ENCODE measurements at regions not wholly inside any gene's neighbourhood (a gene's known extent, or its start where the extent isn't known, plus 50 kb on each side); places are given as distances from the start of the nearest gene placed in this dataset.
"Not testable (repeated sequence)": the region's sequence is repeated elsewhere in the genome, so short reads cannot be mapped to it uniquely, and the experiment has no call there.

GRCh38 chrX:825991-826390 is 195.4 kb downstream of the SHOX start:
- H3K27me3 ChIP-seq (ENCODE audit: insufficient read depth, low read length), result no peaks in the 10 kb centered on the region
- H3K27ac ChIP-seq (ENCODE audit: low read length), result no peak overlapping the region
- peaks cover 7% of the 10 kb centered on the region for H3K9me3 ChIP-seq (ENCODE audit: insufficient read depth, low read depth, low read length)
- H3K9ac ChIP-seq (ENCODE audit: low read depth, low read length), result no peak overlapping the region
- no peaks in the 10 kb centered on the region for H3K36me3 ChIP-seq (ENCODE audit: insufficient read depth, low read depth, low read length)
- H3K4me3 ChIP-seq (ENCODE audit: low read length), result no peak overlapping the region
- peaks cover 4% of the 10 kb centered on the region; the same call in 1 of the 2 replicates for H3K4me1 ChIP-seq (ENCODE audit: insufficient read depth, low read length)

GRCh38 chrX:823073-823472 is 192.5 kb downstream of the SHOX start:
- H3K4me1 ChIP-seq (ENCODE audit: insufficient read depth, low read length); H3K9me3 ChIP-seq (ENCODE audit: insufficient read depth, low read depth, low read length); H3K9ac ChIP-seq (ENCODE audit: low read depth, low read length); H3K27me3 ChIP-seq (ENCODE audit: insufficient read depth, low read length); H3K4me3 ChIP-seq (ENCODE audit: low read length); H3K36me3 ChIP-seq (ENCODE audit: insufficient read depth, low read depth, low read length); H3K27ac ChIP-seq (ENCODE audit: low read length): not testable (repeated sequence)

GRCh38 chrX:821327-822107 is 190.9 kb downstream of the SHOX start:
- Histone ChIP-seq H3K9me3 (ENCODE audit: insufficient read depth, low read depth, low read length) (peaks cover 3% of the 10 kb centered on the region), H3K4me1 (ENCODE audit: insufficient read depth, low read length) (no peaks in the 10 kb centered on the region), H3K27me3 (ENCODE audit: insufficient read depth, low read length) (no peaks in the 10 kb centered on the region), H3K4me3 (ENCODE audit: low read length) (no peak overlapping the region), H3K9ac (ENCODE audit: low read depth, low read length) (no peak overlapping the region), H3K36me3 (ENCODE audit: insufficient read depth, low read depth, low read length) (no peaks in the 10 kb centered on the region), H3K27ac (ENCODE audit: low read length) (no peak overlapping the region)

- Histone ChIP-seq H3K4me1 (ENCODE audit: insufficient read depth, low read length) (no peaks in the 10 kb centered on the region), H3K9ac (ENCODE audit: low read depth, low read length) (no peak overlapping the region), H3K27me3 (ENCODE audit: insufficient read depth, low read length) (no peaks in the 10 kb centered on the region), H3K4me3 (ENCODE audit: low read length) (no peak overlapping the region), H3K36me3 (ENCODE audit: insufficient read depth, low read depth, low read length) (no peaks in the 10 kb centered on the region), H3K9me3 (ENCODE audit: insufficient read depth, low read depth, low read length) (peaks cover 3% of the 10 kb centered on the region), H3K27ac (ENCODE audit: low read length) (no peak overlapping the region)
These were observed 189.1 kb downstream of the SHOX start for GRCh38 chrX:819684-820083.

- Histone ChIP-seq H3K9ac (ENCODE audit: low read depth, low read length) (no peak overlapping the region), H3K4me3 (ENCODE audit: low read length) (no peak overlapping the region), H3K4me1 (ENCODE audit: insufficient read depth, low read length) (no peaks in the 10 kb centered on the region), H3K36me3 (ENCODE audit: insufficient read depth, low read depth, low read length) (no peaks in the 10 kb centered on the region), H3K27ac (ENCODE audit: low read length) (no peak overlapping the region), H3K27me3 (ENCODE audit: insufficient read depth, low read length) (no peaks in the 10 kb centered on the region), H3K9me3 (ENCODE audit: insufficient read depth, low read depth, low read length) (peaks cover 3% of the 10 kb centered on the region; the same call in 1 of the 2 replicates)
These were observed 187.2 kb downstream of the SHOX start for GRCh38 chrX:817759-818300.

- H3K4me1 ChIP-seq (ENCODE audit: insufficient read depth, low read length); H3K4me3 ChIP-seq (ENCODE audit: low read length); H3K27ac ChIP-seq (ENCODE audit: low read length); H3K9me3 ChIP-seq (ENCODE audit: insufficient read depth, low read depth, low read length); H3K9ac ChIP-seq (ENCODE audit: low read depth, low read length); H3K36me3 ChIP-seq (ENCODE audit: insufficient read depth, low read depth, low read length); H3K27me3 ChIP-seq (ENCODE audit: insufficient read depth, low read length): not testable (repeated sequence)
These were observed 186.6 kb downstream of the SHOX start for GRCh38 chrX:817147-817546.

GRCh38 chrX:816411-816810 is 185.8 kb downstream of the SHOX start:
- no peaks in the 10 kb centered on the region for H3K4me1 ChIP-seq (ENCODE audit: insufficient read depth, low read length)
- peaks cover 1% of the 10 kb centered on the region; the same call in 1 of the 2 replicates for H3K9me3 ChIP-seq (ENCODE audit: insufficient read depth, low read depth, low read length)
- H3K4me3 ChIP-seq (ENCODE audit: low read length), result no peak overlapping the region
- no peak overlapping the region for H3K9ac ChIP-seq (ENCODE audit: low read depth, low read length)
- no peaks in the 10 kb centered on the region for H3K36me3 ChIP-seq (ENCODE audit: insufficient read depth, low read depth, low read length)
- H3K27ac ChIP-seq (ENCODE audit: low read length), result no peak overlapping the region
- H3K27me3 ChIP-seq (ENCODE audit: insufficient read depth, low read length), result no peaks in the 10 kb centered on the region

- peaks cover 6% of the 10 kb centered on the region; the same call in 1 of the 2 replicates for H3K27me3 ChIP-seq (ENCODE audit: insufficient read depth, low read length)
- peaks cover 7% of the 10 kb centered on the region for H3K4me1 ChIP-seq (ENCODE audit: insufficient read depth, low read length)
- no peak overlapping the region for H3K27ac ChIP-seq (ENCODE audit: low read length)
- H3K9ac ChIP-seq (ENCODE audit: low read depth, low read length), result no peak overlapping the region
- H3K9me3 ChIP-seq (ENCODE audit: insufficient read depth, low read depth, low read length), result no peaks in the 10 kb centered on the region; the same call in 1 of the 2 replicates
- no peak overlapping the region for H3K4me3 ChIP-seq (ENCODE audit: low read length)
- no peaks in the 10 kb centered on the region for H3K36me3 ChIP-seq (ENCODE audit: insufficient read depth, low read depth, low read length)
These were observed 179.6 kb downstream of the SHOX start for GRCh38 chrX:810186-810585.

- Histone ChIP-seq H3K27ac (ENCODE audit: low read length) (no peak overlapping the region), H3K4me1 (ENCODE audit: insufficient read depth, low read length) (peaks cover 7% of the 10 kb centered on the region), H3K9me3 (ENCODE audit: insufficient read depth, low read depth, low read length) (no peaks in the 10 kb centered on the region; the same call in 1 of the 2 replicates), H3K36me3 (ENCODE audit: insufficient read depth, low read depth, low read length) (no peaks in the 10 kb centered on the region), H3K4me3 (ENCODE audit: low read length) (no peak overlapping the region), H3K27me3 (ENCODE audit: insufficient read depth, low read length) (peaks cover 6% of the 10 kb centered on the region), H3K9ac (ENCODE audit: low read depth, low read length) (no peak overlapping the region)
These were observed 178.5 kb downstream of the SHOX start for GRCh38 chrX:809081-809480.

- no peaks in the 10 kb centered on the region; the same call in 1 of the 2 replicates for H3K9me3 ChIP-seq (ENCODE audit: insufficient read depth, low read depth, low read length)
- H3K36me3 ChIP-seq (ENCODE audit: insufficient read depth, low read depth, low read length), result no peaks in the 10 kb centered on the region
- peaks cover 6% of the 10 kb centered on the region for H3K27me3 ChIP-seq (ENCODE audit: insufficient read depth, low read length)
- H3K4me1 ChIP-seq (ENCODE audit: insufficient read depth, low read length), result peaks cover 7% of the 10 kb centered on the region
- H3K27ac ChIP-seq (ENCODE audit: low read length), result no peak overlapping the region
- no peak overlapping the region for H3K9ac ChIP-seq (ENCODE audit: low read depth, low read length)
- H3K4me3 ChIP-seq (ENCODE audit: low read length), result no peak overlapping the region
These were observed 176.0 kb downstream of the SHOX start for GRCh38 chrX:806586-806985.

GRCh38 chrX:805988-806387 is 175.4 kb downstream of the SHOX start:
- Histone ChIP-seq H3K4me1 (ENCODE audit: insufficient read depth, low read length) (peaks cover 7% of the 10 kb centered on the region), H3K9ac (ENCODE audit: low read depth, low read length) (no peak overlapping the region), H3K36me3 (ENCODE audit: insufficient read depth, low read depth, low read length) (no peaks in the 10 kb centered on the region), H3K27me3 (ENCODE audit: insufficient read depth, low read length) (peaks cover 6% of the 10 kb centered on the region), H3K27ac (ENCODE audit: low read length) (no peak overlapping the region), H3K4me3 (ENCODE audit: low read length) (no peak overlapping the region), H3K9me3 (ENCODE audit: insufficient read depth, low read depth, low read length) (no peaks in the 10 kb centered on the region; the same call in 1 of the 2 replicates)

GRCh38 chrX:805103-805670 is 174.6 kb downstream of the SHOX start:
- no peak overlapping the region for H3K27ac ChIP-seq (ENCODE audit: low read length)
- no peak overlapping the region for H3K4me3 ChIP-seq (ENCODE audit: low read length)

More at GRCh38 chrX:805103-805670, 174.6 kb downstream of the SHOX start:
- peaks cover 3% of the 10 kb centered on the region; the same call in 1 of the 2 replicates for H3K9me3 ChIP-seq (ENCODE audit: insufficient read depth, low read depth, low read length)
- no peaks in the 10 kb centered on the region for H3K36me3 ChIP-seq (ENCODE audit: insufficient read depth, low read depth, low read length)
- no peak overlapping the region for H3K9ac ChIP-seq (ENCODE audit: low read depth, low read length)
- H3K27me3 ChIP-seq (ENCODE audit: insufficient read depth, low read length), result peaks cover 6% of the 10 kb centered on the region
- peaks cover 7% of the 10 kb centered on the region for H3K4me1 ChIP-seq (ENCODE audit: insufficient read depth, low read length)

Measured in iPS-20b (cell line).